ENCODE measurements at regions not wholly inside any gene's neighbourhood (a gene's known extent, or its start where the extent isn't known, plus 50 kb on each side); places are given as distances from the start of the nearest gene placed in this dataset.

DNA sequence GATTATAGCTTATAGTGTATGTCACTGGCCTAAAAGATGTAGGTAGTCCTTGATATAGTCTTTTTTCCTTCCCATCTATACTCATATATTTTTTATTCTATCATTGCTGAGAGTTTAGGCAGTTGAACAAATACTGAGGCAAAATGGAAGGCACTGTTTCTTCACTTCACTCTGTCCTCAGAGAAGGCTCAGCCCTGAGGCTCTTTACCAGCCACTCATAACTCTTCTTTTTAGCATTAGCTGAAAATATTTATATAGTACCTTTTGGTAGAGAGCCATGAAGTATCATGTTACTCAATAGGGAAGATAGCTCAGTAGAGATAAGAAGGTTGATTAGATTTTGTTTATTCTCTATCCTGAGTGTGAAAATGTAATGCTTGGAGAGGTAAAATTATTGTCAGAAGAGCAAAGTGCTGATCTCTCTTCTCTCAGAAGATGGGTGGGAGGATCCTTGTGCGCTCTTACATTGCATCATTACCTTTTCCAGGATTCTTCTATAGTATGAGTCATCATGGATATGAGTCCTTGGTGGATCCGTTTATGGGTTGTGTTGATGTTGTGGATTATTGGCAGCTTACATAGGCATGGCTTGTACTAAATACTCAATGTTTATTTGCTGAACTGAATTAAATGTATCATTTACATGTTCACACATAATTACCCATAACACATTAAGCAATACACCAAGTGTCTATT is 88.1 kb downstream of the ANXA1 start:
- dilution Hi-C loops (cut with MboI; ENCODE audit: extremely low pct_ligation_motif_present, low sequenced_read_pairs) = no loop called here

DNA sequence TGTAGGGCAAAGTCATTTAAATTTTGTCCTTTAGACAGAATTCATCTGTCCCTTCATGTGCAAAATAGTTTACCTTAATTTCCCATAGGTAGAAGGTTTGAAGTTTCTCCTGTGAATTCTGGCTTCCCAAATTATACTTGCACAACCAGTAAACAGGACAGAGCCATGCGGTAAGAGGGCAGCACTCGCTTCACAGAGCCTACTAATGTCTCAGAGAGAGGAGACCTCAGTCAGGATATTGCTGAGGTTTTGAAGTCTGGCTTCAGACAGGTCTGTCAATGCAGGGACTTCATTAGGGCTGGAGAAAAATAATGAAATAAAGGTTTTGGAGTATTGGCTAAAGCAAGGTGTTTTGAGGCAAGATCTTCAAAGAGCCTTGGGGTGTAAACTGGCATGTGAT is 91.4 kb downstream of the ANXA1 start:
- intact Hi-C loops (cut with micrococcal nuclease) = no loop called here
- Histone ChIP-seq H3K27ac (ENCODE audit: insufficient read depth, low read depth, low read length) (no peak overlapping the region), H3K4me2 (ENCODE audit: insufficient read depth, low read length) (no peak overlapping the region), H3K4me3 (replicated peaks in 1 of 3; ENCODE audit: insufficient read depth in 1 of 3, low read depth in 1 of 3, low read length in 3 of 3) (no peak overlapping the region), H3K9me3 (replicated peaks; ENCODE audit: control insufficient read depth, insufficient read depth, low read length) (no peaks in the 10 kb centered on the region), H3K36me3 (ENCODE audit: control insufficient read depth in 2 of 2, extremely low read depth in 1 of 2, insufficient read depth in 2 of 2, low read length in 2 of 2) (no peaks in the 10 kb centered on the region), H4K20me1 (replicated peaks; ENCODE audit: control insufficient read depth, extremely low read depth, insufficient read depth, low read length) (no peaks in the 10 kb centered on the region), H3K9me1 (replicated peaks; ENCODE audit: control insufficient read depth, extremely low read depth, insufficient read depth, low read length) (no peaks in the 10 kb centered on the region), H3K9ac (replicated peaks; ENCODE audit: extremely low read depth, insufficient read depth, low read length) (no peak overlapping the region), H3K79me2 (ENCODE audit: control insufficient read depth, insufficient read depth, low read length) (no peaks in the 10 kb centered on the region), H2AFZ (ENCODE audit: low read depth, low read length) (no peak overlapping the region), H3K4me1 (ENCODE audit: control insufficient read depth, extremely low read depth, insufficient read depth, low read length) (no peaks in the 10 kb centered on the region), H3K27me3 (ENCODE audit: control insufficient read depth in 2 of 2, insufficient read depth in 2 of 2, low read length in 2 of 2) (peaks cover 0 to 2% of the 10 kb centered on the region in 2 experiments)
- TF ChIP-seq GATA2 (IDR thresholded peaks at IDR 0.05; ENCODE audit: insufficient read depth, insufficient read length, low read depth, low read length) (no peak), POLR2AphosphoS5 (IDR thresholded peaks at IDR 0.05; ENCODE audit: insufficient read depth, low read depth, low read length) (no peak), POLR2A (IDR thresholded peaks at IDR 0.05; ENCODE audit: low read depth, low read length) (no peak), EZH2 (IDR thresholded peaks at IDR 0.05; ENCODE audit: borderline replicate concordance, low read depth, low read length, severe bottlenecking) (no peak), MYC (IDR thresholded peaks at IDR 0.05; ENCODE audit: low read depth, low read length) (no peak), FOS (IDR thresholded peaks at IDR 0.05; ENCODE audit: borderline replicate concordance, insufficient read depth, low read length) (no peak), JUN (IDR thresholded peaks at IDR 0.05; ENCODE audit: borderline replicate concordance, insufficient read depth, insufficient read length, low read depth) (no peak)
- TF ChIP-seq, protein P1, sequence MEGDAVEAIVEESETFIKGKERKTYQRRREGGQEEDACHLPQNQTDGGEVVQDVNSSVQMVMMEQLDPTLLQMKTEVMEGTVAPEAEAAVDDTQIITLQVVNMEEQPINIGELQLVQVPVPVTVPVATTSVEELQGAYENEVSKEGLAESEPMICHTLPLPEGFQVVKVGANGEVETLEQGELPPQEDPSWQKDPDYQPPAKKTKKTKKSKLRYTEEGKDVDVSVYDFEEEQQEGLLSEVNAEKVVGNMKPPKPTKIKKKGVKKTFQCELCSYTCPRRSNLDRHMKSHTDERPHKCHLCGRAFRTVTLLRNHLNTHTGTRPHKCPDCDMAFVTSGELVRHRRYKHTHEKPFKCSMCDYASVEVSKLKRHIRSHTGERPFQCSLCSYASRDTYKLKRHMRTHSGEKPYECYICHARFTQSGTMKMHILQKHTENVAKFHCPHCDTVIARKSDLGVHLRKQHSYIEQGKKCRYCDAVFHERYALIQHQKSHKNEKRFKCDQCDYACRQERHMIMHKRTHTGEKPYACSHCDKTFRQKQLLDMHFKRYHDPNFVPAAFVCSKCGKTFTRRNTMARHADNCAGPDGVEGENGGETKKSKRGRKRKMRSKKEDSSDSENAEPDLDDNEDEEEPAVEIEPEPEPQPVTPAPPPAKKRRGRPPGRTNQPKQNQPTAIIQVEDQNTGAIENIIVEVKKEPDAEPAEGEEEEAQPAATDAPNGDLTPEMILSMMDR (IDR thresholded peaks at IDR 0.05; ENCODE audit: extremely low read depth in 1 of 2, insufficient read depth in 1 of 2, low read depth in 1 of 2, low read length in 2 of 2) = no peak
- TF ChIP-seq, protein P2, sequence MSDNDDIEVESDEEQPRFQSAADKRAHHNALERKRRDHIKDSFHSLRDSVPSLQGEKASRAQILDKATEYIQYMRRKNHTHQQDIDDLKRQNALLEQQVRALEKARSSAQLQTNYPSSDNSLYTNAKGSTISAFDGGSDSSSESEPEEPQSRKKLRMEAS (IDR thresholded peaks at IDR 0.05; ENCODE audit: insufficient read depth, insufficient read length) = no peak
- dilution Hi-C loops (cut with MboI; ENCODE audit: extremely low pct_ligation_motif_present, low sequenced_read_pairs) = no loop called here
- POLR2A ChIA-PET = no interaction called here
- DNase-seq (ENCODE audit: low read depth, low spot score) = no peak
- FAIRE-seq = peak; percentile 26
- CTCF ChIA-PET = no interaction called here
- no TSS peak for BruUV-seq (replicated peaks)

More for the DNA sequence above, 88.1 kb downstream of the ANXA1 start:
- no peaks in the 10 kb centered on the region for H4K20me1 ChIP-seq (replicated peaks; ENCODE audit: control insufficient read depth, extremely low read depth, insufficient read depth, low read length)
- POLR2A ChIA-PET = no interaction called here
- CTCF ChIA-PET = interaction anchor here (0.7 kb wide), 1 partner anchor 87 kb away, joined by 5 read pairs; no protein-coding TSS in a partner anchor
- H3K27ac ChIP-seq (ENCODE audit: insufficient read depth, low read depth, low read length) = no peak overlapping the region
- intact Hi-C loops (cut with micrococcal nuclease) = no loop called here
- no peak overlapping the region for H3K4me2 ChIP-seq (ENCODE audit: insufficient read depth, low read length)
- no peak overlapping the region for H3K4me3 ChIP-seq (replicated peaks in 1 of 3; ENCODE audit: insufficient read depth in 1 of 3, low read depth in 1 of 3, low read length in 3 of 3)
- TF ChIP-seq GATA2 (IDR thresholded peaks at IDR 0.05; ENCODE audit: insufficient read depth, insufficient read length, low read depth, low read length) (no peak), POLR2AphosphoS5 (IDR thresholded peaks at IDR 0.05; ENCODE audit: insufficient read depth, low read depth, low read length) (no peak), JUN (IDR thresholded peaks at IDR 0.05; ENCODE audit: borderline replicate concordance, insufficient read depth, insufficient read length, low read depth) (peak; percentile 23), POLR2A (IDR thresholded peaks at IDR 0.05; ENCODE audit: low read depth, low read length) (no peak)
- no peaks in the 10 kb centered on the region for H3K27me3 ChIP-seq (ENCODE audit: control insufficient read depth in 2 of 2, insufficient read depth in 2 of 2, low read length in 2 of 2)
- BruUV-seq (replicated peaks) = no TSS peak
- H3K36me3 ChIP-seq (ENCODE audit: control insufficient read depth in 2 of 2, extremely low read depth in 1 of 2, insufficient read depth in 2 of 2, low read length in 2 of 2) = no peaks in the 10 kb centered on the region
- H2AFZ ChIP-seq (ENCODE audit: low read depth, low read length) = no peak overlapping the region
- DNase-seq (ENCODE audit: low read depth, low spot score) (no peak), FAIRE-seq (no peak)
- no peaks in the 10 kb centered on the region for H3K79me2 ChIP-seq (ENCODE audit: control insufficient read depth, insufficient read depth, low read length)
- no peak overlapping the region for H3K9ac ChIP-seq (replicated peaks; ENCODE audit: extremely low read depth, insufficient read depth, low read length)
- H3K9me3 ChIP-seq (replicated peaks; ENCODE audit: control insufficient read depth, insufficient read depth, low read length) = no peaks in the 10 kb centered on the region
- no peaks in the 10 kb centered on the region for H3K9me1 ChIP-seq (replicated peaks; ENCODE audit: control insufficient read depth, extremely low read depth, insufficient read depth, low read length)
- H3K4me1 ChIP-seq (ENCODE audit: control insufficient read depth, extremely low read depth, insufficient read depth, low read length) = no peaks in the 10 kb centered on the region

Data from endothelial cell of umbilical vein (primary cell).